ENCODE measurements at regions not wholly inside any gene's neighbourhood (a gene's known extent, or its start where the extent isn't known, plus 50 kb on each side); places are given as distances from the start of the nearest gene placed in this dataset.

GRCh38 chr3:145519398-145520047 is 641.5 kb downstream of the PLOD2 start:
- TF ChIP-seq POLR2A (IDR thresholded peaks at IDR 0.05; ENCODE audit: low read depth, low read length) (no peak), TAF1 (IDR thresholded peaks at IDR 0.05; ENCODE audit: low read depth, low read length) (no peak), POLR2AphosphoS5 (IDR thresholded peaks at IDR 0.05; ENCODE audit: low read depth, low read length) (no peak), SPI1 (IDR thresholded peaks at IDR 0.05; ENCODE audit: low read depth, low read length) (no peak)

All from GM12891 (cell line).